ENCODE measurements at regions not wholly inside any gene's neighbourhood (a gene's known extent, or its start where the extent isn't known, plus 50 kb on each side); places are given as distances from the start of the nearest gene placed in this dataset.

- no peak for TF ChIP-seq ZBTB5 (IDR thresholded peaks at IDR 0.05)
- no peak for TF ChIP-seq SNIP1 (IDR thresholded peaks at IDR 0.05; ENCODE audit: low read depth)
- TF ChIP-seq RAD51 (IDR thresholded peaks at IDR 0.05; ENCODE audit: borderline replicate concordance, low read depth): no peak
- TF ChIP-seq PPARD (CRISPR knock-in tag; IDR thresholded peaks at IDR 0.05): no peak
- TF ChIP-seq TCFL5 (CRISPR knock-in tag; conservative IDR thresholded peaks at IDR 0.05): no peak
- no peak for TF ChIP-seq ZNF431 (CRISPR knock-in tag; IDR thresholded peaks at IDR 0.05)
- TF ChIP-seq STAG1 (CRISPR knock-in tag; IDR thresholded peaks at IDR 0.05; ENCODE audit: borderline replicate concordance): no peak
- TF ChIP-seq MIER1 (IDR thresholded peaks at IDR 0.05; ENCODE audit: low read depth): no peak
Observed at GRCh38 chrX:139290310-139290709, 240.2 kb upstream of the F9 start (continued).

GRCh38 chrX:139287155-139287924 lies 243.2 kb upstream of the F9 start:
- Histone ChIP-seq H3K27ac (ENCODE audit: extremely low read depth, low read depth, low read length) (no peak overlapping the region), H3K27me3 (ENCODE audit: control insufficient read depth in 2 of 2, insufficient read depth in 2 of 2, low read length in 2 of 2) (no peaks in the 10 kb centered on the region), H3K36me3 (ENCODE audit: control insufficient read depth, insufficient read depth, low read length) (no peaks in the 10 kb centered on the region), H3K4me1 (replicated peaks in 1 of 2; ENCODE audit: control insufficient read depth in 2 of 2, insufficient read depth in 2 of 2, low read length in 2 of 2) (no peaks in the 10 kb centered on the region; a peak in 1 of 5 replicates), H2AFZ (ENCODE audit: low read depth, low read length) (no peak overlapping the region), H3K4me2 (ENCODE audit: insufficient read depth, low read length) (no peak overlapping the region), H3K79me2 (ENCODE audit: control insufficient read depth, insufficient read depth, low read length) (no peaks in the 10 kb centered on the region), H4K20me1 (replicated peaks; ENCODE audit: control insufficient read depth, insufficient read depth, low read length) (no peaks in the 10 kb centered on the region), H3K9me1 (ENCODE audit: control insufficient read depth, insufficient read depth, low read length) (no peaks in the 10 kb centered on the region), H3K9me3 (replicated peaks; ENCODE audit: control insufficient read depth, insufficient read depth, low read depth, low read length) (no peaks in the 10 kb centered on the region), H3K4me3 (no peak overlapping the region), H3K9ac (ENCODE audit: insufficient read depth in 1 of 2, low read depth in 2 of 2, low read length in 2 of 2) (no peak overlapping the region)
- intact Hi-C loops (cut with micrococcal nuclease): no loop called here
- 21% methylated on average over 2 of the region's 2 CpGs for WGBS (ENCODE audit: insufficient coverage, low coverage, missing lambda C conversion rate)
- FAIRE-seq (no peak), DNase-seq (ENCODE audit: extremely low read depth in 1 of 4, low spot score in 3 of 4) (no peak), ATAC-seq (no peak)
- in situ Hi-C loops (cut with MboI): no loop called here
- ChIA-PET POLR2A (no interaction called here), CTCF (ENCODE audit: low intra/inter-chr PET ratio) (no interaction called here)
- TF ChIP-seq NCOR1 (IDR thresholded peaks at IDR 0.05) (no peak), KLF10 (CRISPR knock-in tag; IDR thresholded peaks at IDR 0.05) (no peak), NFRKB (IDR thresholded peaks at IDR 0.05; ENCODE audit: low read depth) (no peak), TRIM28 (IDR thresholded peaks at IDR 0.05) (no peak), POLR2A (conservative IDR thresholded peaks at IDR 0.05) (no peak), NONO (IDR thresholded peaks at IDR 0.05; ENCODE audit: low read depth in 2 of 2, low read length in 1 of 2) (no peak), TBL1XR1 (IDR thresholded peaks at IDR 0.05; ENCODE audit: low read length in 2 of 2) (no peak), CHD1 (IDR thresholded peaks at IDR 0.05; ENCODE audit: low read length) (no peak), SAFB2 (IDR thresholded peaks at IDR 0.05; ENCODE audit: borderline replicate concordance, low read depth, low read length, severe bottlenecking) (no peak), HDAC3 (IDR thresholded peaks at IDR 0.05; ENCODE audit: borderline replicate concordance, partially characterized antibody) (no peak)
- no TSS peak for BruUV-seq (replicated peaks)
